Adrenal gland (tissue), 5 donors: ENCODE measurements at regions not wholly inside any gene's neighbourhood (a gene's known extent, or its start where the extent isn't known, plus 50 kb on each side); places are given as distances from the start of the nearest gene placed in this dataset.

Experiments used
- CTCF ChIP-seq, 6 experiments: fragments of 450-650 bp in 4 of 6; fragments of 200-600 bp in 2 of 6; sonication (generic) in 1 of 6; IDR thresholded peaks; 1 replicate in 5 of 6; 2 replicates in 1 of 6; pipeline versions ENCODE4 v1.5.1 to v1.8.0; 2016 to 2021; ENCODE audit warnings: antibody characterized with exemption in 6 of 6, mild to moderate bottlenecking in 2 of 6, moderate library complexity in 1 of 6
- POLR2A ChIP-seq, 2 donors: fragments of 450-650 bp; IDR thresholded peaks; one replicate each; pipeline ENCODE4 v1.6.1; 2017; ENCODE audit warnings: antibody characterized with exemption in 2 of 2, mild to moderate bottlenecking in 2 of 2, moderate library complexity in 1 of 2
- donor health status: DM: no; HTN: no; CAD: no.

- TF ChIP-seq CTCF (IDR thresholded peaks at IDR 0.05) (no peak), POLR2A (IDR thresholded peaks at IDR 0.05) (no peak)
Measured at GRCh38 chrX:128676651-128677050, 624.4 kb upstream of the ACTRT1 start.
